ENCODE measurements at regions not wholly inside any gene's neighbourhood (a gene's known extent, or its start where the extent isn't known, plus 50 kb on each side); places are given as distances from the start of the nearest gene placed in this dataset.

DNA sequence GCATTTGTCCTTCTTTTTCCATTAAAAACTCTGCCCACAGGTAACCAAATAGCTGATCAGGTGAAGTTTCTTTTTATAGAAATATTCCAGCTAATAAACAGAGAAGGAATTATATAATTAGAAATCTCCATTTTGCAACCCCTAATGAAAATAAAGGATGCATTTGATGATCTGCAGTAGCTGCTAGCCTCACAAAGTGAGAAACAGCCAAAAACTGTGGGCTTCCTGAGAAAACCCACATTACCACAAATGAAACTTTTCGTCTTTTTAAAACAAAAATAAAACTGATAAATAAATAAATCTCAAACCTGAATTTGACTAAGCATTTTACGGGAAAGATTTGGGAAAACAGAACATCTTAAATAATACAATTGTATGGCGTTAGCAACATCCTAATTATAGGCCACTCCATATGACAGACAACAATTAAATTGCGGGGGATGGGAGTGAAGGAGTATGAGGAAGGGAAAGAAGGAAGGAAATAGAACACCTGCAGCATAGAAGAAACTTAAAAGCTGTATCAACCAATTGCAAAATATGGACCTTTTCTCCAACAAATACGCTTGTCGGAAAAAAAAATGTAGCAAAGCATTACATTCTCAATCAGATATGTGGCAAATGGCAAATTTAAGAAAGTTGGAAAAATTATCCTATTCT lies 283.0 kb upstream of the ITGA1 start:
- TF ChIP-seq, protein P1, sequence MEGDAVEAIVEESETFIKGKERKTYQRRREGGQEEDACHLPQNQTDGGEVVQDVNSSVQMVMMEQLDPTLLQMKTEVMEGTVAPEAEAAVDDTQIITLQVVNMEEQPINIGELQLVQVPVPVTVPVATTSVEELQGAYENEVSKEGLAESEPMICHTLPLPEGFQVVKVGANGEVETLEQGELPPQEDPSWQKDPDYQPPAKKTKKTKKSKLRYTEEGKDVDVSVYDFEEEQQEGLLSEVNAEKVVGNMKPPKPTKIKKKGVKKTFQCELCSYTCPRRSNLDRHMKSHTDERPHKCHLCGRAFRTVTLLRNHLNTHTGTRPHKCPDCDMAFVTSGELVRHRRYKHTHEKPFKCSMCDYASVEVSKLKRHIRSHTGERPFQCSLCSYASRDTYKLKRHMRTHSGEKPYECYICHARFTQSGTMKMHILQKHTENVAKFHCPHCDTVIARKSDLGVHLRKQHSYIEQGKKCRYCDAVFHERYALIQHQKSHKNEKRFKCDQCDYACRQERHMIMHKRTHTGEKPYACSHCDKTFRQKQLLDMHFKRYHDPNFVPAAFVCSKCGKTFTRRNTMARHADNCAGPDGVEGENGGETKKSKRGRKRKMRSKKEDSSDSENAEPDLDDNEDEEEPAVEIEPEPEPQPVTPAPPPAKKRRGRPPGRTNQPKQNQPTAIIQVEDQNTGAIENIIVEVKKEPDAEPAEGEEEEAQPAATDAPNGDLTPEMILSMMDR (IDR thresholded peaks at IDR 0.05): no peak
- TF ChIP-seq POLR2AphosphoS5 (IDR thresholded peaks at IDR 0.05) (no peak), POLR2A (IDR thresholded peaks at IDR 0.05) (no peak)

All from prostate gland (tissue), 2 donors.